Cardiac fibroblast (primary cell): ENCODE measurements at regions not wholly inside any gene's neighbourhood (a gene's known extent, or its start where the extent isn't known, plus 50 kb on each side); places are given as distances from the start of the nearest gene placed in this dataset.

ENCODE experiments used
- DNase-seq, 2 donors: peaks; one replicate each; pipeline versions ENCODE4 v3.0.0 to v3.0.0-alpha.2; 2010; ENCODE audit warnings: low read depth in 2 of 2
- H3K4me3 ChIP-seq, 2 donors: replicated peaks in 1 of 2; 1 replicate in 1 of 2; 2 replicates in 1 of 2; pipeline ENCODE4 v1.5.1; 2011; ENCODE audit warnings: low read depth in 2 of 2, low read length in 2 of 2, mild to moderate bottlenecking in 2 of 2, moderate library complexity in 1 of 2
- TF ChIP-seq, protein P1 (sequence below): IDR thresholded peaks from one replicate; pipeline ENCODE4 v1.5.1; 2011; ENCODE audit warnings: low read depth, mild to moderate bottlenecking, low read length, inconsistent platforms

DNA sequence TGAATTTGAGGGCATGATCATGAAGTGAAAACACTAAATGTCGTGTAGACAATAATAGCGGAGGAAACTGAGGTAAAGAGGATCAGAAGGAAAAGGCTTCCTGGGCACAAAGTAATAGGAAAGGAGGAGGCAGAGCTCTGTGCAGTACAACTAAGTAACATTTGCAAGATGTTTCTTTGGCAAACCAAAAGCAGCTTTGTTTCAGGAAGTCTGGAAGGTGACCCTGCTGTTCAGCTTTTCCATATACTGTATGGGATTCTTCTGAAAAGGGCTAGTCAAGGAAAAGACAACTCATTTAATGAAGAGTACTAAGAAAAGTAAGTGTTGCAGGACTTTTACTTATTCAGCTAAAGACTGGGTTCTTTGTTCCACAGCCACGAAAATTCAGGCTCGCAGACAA lies 463.1 kb downstream of the PCDH7 start:
- no peak for DNase-seq
- TF ChIP-seq, protein P1, sequence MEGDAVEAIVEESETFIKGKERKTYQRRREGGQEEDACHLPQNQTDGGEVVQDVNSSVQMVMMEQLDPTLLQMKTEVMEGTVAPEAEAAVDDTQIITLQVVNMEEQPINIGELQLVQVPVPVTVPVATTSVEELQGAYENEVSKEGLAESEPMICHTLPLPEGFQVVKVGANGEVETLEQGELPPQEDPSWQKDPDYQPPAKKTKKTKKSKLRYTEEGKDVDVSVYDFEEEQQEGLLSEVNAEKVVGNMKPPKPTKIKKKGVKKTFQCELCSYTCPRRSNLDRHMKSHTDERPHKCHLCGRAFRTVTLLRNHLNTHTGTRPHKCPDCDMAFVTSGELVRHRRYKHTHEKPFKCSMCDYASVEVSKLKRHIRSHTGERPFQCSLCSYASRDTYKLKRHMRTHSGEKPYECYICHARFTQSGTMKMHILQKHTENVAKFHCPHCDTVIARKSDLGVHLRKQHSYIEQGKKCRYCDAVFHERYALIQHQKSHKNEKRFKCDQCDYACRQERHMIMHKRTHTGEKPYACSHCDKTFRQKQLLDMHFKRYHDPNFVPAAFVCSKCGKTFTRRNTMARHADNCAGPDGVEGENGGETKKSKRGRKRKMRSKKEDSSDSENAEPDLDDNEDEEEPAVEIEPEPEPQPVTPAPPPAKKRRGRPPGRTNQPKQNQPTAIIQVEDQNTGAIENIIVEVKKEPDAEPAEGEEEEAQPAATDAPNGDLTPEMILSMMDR = no peak
- H3K4me3 ChIP-seq = no peak overlapping the region

DNA sequence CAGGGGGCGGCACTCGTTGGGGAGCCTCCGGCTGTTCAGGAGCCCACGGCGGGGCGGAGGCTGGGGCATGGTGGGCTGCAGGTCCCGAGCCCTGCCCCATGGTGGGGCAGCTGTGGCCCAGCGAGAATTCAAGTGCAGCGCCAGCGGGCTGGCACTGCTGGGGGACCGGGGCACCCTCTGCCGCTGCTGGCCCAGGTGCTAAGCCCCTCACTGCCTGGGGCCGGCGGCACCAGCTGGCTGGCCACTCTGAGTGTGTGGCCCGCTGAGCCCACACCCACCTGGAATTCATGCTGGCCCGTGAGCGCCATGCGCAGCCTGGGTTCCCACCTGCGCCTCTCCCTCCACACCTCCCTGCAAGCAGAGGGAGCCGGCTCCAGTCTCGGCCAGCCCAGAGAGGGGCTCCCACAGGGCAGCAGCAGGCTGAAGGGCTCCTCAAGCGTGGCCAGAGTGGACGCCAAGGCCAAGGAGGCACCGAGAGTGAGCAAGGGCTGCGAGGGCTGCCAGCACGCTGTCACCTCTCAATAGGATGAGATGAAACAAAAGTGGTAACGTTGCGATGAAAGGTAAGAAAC lies 464.9 kb downstream of the PCDH7 start:
- TF ChIP-seq, protein P1 = no peak
- DNase-seq = no peak
- H3K4me3 ChIP-seq = no peak overlapping the region

DNA sequence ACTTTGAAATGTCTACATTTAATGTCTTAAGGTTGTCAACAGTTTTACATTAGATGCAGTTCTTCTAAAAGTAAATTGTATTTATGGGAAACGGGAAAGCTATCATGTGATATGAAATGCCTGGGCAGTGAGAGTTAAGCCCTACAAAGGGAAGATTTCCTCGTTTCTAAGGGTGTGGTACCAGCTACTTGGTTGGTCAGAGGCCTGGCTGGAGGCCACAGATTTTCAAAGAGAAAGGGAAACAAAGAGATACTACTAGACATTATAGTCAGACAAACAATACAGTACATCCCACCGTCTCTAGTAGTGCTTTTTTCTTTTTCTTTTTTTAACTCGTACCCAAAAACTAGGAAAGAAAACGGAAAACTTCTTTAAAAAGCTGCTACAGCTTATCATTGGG lies 467.8 kb downstream of the PCDH7 start:
- DNase-seq = peak in 1 of 2 donors; percentile 3

DNA sequence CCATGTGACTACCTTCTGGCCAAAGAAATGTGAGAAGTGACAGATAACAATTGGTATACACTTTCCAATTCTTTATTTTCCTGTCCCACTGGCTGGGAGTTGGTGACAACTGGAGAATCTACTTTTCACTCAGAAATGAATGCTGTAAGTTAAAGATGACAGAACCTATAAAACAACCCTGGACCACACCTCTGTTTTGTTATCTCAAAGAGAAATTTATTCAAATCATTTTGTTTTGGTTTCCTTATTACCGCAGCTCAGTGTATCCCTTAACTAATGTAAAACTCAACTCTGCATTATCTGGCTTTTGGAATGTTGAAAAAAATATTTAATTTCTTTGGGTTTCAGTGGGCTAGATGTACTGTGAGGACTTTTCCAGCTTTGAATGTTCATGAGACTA lies 469.8 kb downstream of the PCDH7 start:
- DNase-seq = no peak
- TF ChIP-seq, protein P1 = no peak
- no peak overlapping the region for H3K4me3 ChIP-seq

More for the DNA sequence above, 467.8 kb downstream of the PCDH7 start:
- TF ChIP-seq, protein P1 = no peak
- no peak overlapping the region for H3K4me3 ChIP-seq

DNA sequence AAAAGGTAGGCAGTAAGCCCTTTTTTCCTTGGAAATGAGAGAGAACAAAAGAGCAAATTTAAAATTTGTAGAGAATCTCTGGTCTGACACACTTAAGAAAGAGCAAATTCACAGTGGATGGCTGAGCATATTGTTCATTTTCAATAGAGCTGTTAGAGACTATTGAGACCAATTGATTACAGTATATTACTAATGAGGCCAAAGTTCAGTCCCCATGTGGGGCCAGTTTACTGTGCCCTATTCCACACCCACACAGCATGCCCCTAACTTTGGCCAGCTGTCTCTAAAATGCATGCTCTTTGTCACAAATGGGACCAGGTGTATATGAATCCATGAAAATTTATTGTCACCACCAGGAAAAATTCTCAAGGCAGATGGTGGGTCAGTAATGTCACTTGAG lies 470.5 kb downstream of the PCDH7 start:
- TF ChIP-seq, protein P1 = no peak
- H3K4me3 ChIP-seq = no peak overlapping the region
- no peak for DNase-seq

DNA sequence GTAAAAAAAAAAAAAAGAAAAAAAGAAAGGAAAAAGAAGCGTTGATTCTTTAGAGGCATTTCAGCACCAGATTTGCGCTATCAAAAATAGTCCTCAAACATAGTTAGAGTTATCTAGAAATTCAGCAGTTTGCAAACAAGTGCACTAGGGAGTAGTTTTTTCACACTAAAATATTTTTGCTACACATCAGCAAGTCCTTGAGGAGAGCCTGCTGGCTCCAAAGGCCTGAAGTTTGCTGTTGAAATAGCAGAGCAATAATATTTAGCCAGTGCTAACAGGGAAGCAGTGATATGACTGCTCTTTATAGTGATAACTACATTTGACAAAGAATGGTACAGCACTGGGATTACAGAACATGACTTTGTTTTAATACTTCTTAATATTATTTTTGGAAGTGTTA lies 472.2 kb downstream of the PCDH7 start:
- TF ChIP-seq, protein P1 = no peak
- peak in 1 of 2 donors; percentile 1 for DNase-seq
- no peak overlapping the region for H3K4me3 ChIP-seq

DNA sequence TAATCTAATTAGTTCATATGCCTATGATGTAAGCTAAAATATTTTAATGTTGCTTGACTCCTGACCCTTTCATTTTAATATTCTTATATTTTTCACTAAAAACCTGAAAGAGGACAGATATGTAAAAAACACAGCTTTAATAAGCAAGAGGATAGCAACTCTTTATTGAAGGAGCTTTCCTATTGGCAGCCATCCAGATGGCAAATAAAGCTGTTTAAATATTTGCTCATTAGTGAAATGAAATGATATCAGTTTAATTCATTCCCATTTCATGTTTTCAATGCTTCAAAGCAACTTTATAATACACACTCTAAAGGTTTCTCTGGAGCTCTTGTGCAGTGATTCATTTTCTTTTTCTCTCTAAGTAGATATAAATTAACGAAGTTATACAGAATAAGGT lies 473.4 kb downstream of the PCDH7 start:
- H3K4me3 ChIP-seq = no peak overlapping the region
- DNase-seq = no peak
- TF ChIP-seq, protein P1 = no peak
